ENCODE measurements at regions not wholly inside any gene's neighbourhood (a gene's known extent, or its start where the extent isn't known, plus 50 kb on each side); places are given as distances from the start of the nearest gene placed in this dataset.
A peak's percentile ranks its signal among the peaks of the same experiment; 100 is the strongest.

DNA sequence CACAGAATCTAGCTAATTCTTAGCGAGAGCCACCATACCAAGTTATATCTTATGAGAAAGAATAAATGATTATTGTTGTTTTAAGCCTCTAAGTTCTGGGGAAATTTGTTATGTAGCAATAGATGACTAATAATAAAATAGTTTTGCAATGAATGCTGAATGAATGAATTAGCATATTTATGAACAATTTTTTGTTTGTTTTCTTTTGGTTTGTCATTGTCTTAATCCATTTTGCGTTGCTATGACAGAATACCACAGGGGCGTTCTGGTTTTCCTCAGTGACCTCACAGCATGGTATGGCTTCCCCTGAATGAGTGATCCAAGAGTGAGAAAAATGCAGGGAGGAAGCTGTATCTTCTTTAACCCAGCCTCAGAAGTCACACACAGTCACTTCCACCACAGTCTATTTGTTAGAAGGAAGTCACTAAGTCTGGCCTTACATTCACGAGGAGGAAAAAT, 53.8 kb upstream of the HPDL start:
- no peak overlapping the region for H3K4me2 ChIP-seq (ENCODE audit: extremely low read depth, insufficient read depth, low read length)
- H3K9me3 ChIP-seq (ENCODE audit: control insufficient read depth, insufficient read depth, low read depth, low read length) = no peaks in the 10 kb centered on the region
- H4K20me1 ChIP-seq (ENCODE audit: control insufficient read depth, extremely low read depth, insufficient read depth, low read length) = no peaks in the 10 kb centered on the region
- H3K9ac ChIP-seq (ENCODE audit: insufficient read depth, low read length) = peak overlapping the region; percentile 13
- no peak overlapping the region for H2AFZ ChIP-seq (ENCODE audit: low read length)
- peaks cover 4% of the 10 kb centered on the region for H3K4me1 ChIP-seq (ENCODE audit: control insufficient read depth, extremely low read depth, insufficient read depth, low read length)
- H3K36me3 ChIP-seq (ENCODE audit: control insufficient read depth, insufficient read depth, low read length) = no peaks in the 10 kb centered on the region
- H3K27ac ChIP-seq (ENCODE audit: insufficient read depth, low read length) = peak overlapping the region; percentile 80
- peak; percentile 74 to 90 for DNase-seq (ENCODE audit: low read depth in 2 of 2)
- no peak for TF ChIP-seq EZH2 (IDR thresholded peaks at IDR 0.05; ENCODE audit: low read length, missing control alignments)
- TF ChIP-seq, protein P1, sequence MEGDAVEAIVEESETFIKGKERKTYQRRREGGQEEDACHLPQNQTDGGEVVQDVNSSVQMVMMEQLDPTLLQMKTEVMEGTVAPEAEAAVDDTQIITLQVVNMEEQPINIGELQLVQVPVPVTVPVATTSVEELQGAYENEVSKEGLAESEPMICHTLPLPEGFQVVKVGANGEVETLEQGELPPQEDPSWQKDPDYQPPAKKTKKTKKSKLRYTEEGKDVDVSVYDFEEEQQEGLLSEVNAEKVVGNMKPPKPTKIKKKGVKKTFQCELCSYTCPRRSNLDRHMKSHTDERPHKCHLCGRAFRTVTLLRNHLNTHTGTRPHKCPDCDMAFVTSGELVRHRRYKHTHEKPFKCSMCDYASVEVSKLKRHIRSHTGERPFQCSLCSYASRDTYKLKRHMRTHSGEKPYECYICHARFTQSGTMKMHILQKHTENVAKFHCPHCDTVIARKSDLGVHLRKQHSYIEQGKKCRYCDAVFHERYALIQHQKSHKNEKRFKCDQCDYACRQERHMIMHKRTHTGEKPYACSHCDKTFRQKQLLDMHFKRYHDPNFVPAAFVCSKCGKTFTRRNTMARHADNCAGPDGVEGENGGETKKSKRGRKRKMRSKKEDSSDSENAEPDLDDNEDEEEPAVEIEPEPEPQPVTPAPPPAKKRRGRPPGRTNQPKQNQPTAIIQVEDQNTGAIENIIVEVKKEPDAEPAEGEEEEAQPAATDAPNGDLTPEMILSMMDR (conservative IDR thresholded peaks at IDR 0.05 in 1 of 2, IDR thresholded peaks at IDR 0.05 in 1 of 2; ENCODE audit: low read depth in 1 of 2, low read length in 2 of 2) = no peak
- H3K79me2 ChIP-seq (ENCODE audit: control insufficient read depth, insufficient read depth, low read length) = no peaks in the 10 kb centered on the region
- no peaks in the 10 kb centered on the region for H3K27me3 ChIP-seq (ENCODE audit: control insufficient read depth, insufficient read depth, low read length)
- H3K4me3 ChIP-seq (replicated peaks in 1 of 4; ENCODE audit: control extremely low read depth in 1 of 4, insufficient read depth in 1 of 4, low read depth in 3 of 4, low read length in 4 of 4) = no peak overlapping the region

DNA sequence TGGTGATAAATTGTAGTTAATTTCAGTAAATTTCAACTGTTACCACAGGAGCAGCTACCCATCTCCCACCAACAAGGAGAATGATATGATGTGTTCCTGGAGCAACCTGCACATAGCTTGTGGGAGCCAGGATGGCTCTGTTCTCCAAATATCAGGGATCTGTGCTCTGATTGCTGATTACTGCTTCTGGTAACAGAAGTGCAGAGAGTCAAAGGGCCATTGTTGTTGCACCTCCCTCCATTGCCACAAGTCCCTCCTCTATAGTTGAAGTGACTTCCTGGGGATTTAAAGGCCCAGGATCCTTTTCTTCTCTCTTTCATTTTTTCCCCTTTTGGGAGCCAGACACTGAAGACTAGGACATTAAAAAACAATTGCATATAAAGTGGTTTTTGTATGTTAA, 51.6 kb upstream of the HPDL start:
- H3K4me1 ChIP-seq (ENCODE audit: control insufficient read depth, extremely low read depth, insufficient read depth, low read length) = peaks cover 4% of the 10 kb centered on the region
- H3K27me3 ChIP-seq (ENCODE audit: control insufficient read depth, insufficient read depth, low read length) = no peaks in the 10 kb centered on the region
- TF ChIP-seq, protein P1 (conservative IDR thresholded peaks at IDR 0.05 in 1 of 2, IDR thresholded peaks at IDR 0.05 in 1 of 2; ENCODE audit: low read depth in 1 of 2, low read length in 2 of 2) = no peak
- no peak for TF ChIP-seq EZH2 (IDR thresholded peaks at IDR 0.05; ENCODE audit: low read length, missing control alignments)
- H3K27ac ChIP-seq (ENCODE audit: insufficient read depth, low read length) = no peak overlapping the region
- no peak overlapping the region for H3K4me3 ChIP-seq (replicated peaks in 1 of 4; ENCODE audit: control extremely low read depth in 1 of 4, insufficient read depth in 1 of 4, low read depth in 3 of 4, low read length in 4 of 4)
- no peaks in the 10 kb centered on the region for H3K9me3 ChIP-seq (ENCODE audit: control insufficient read depth, insufficient read depth, low read depth, low read length)
- no peaks in the 10 kb centered on the region for H3K36me3 ChIP-seq (ENCODE audit: control insufficient read depth, insufficient read depth, low read length)
- H3K79me2 ChIP-seq (ENCODE audit: control insufficient read depth, insufficient read depth, low read length) = no peaks in the 10 kb centered on the region
- no peak overlapping the region for H3K4me2 ChIP-seq (ENCODE audit: extremely low read depth, insufficient read depth, low read length)
- DNase-seq (ENCODE audit: low read depth in 2 of 2) = no peak
- H2AFZ ChIP-seq (ENCODE audit: low read length) = no peak overlapping the region
- no peaks in the 10 kb centered on the region for H4K20me1 ChIP-seq (ENCODE audit: control insufficient read depth, extremely low read depth, insufficient read depth, low read length)
- H3K9ac ChIP-seq (ENCODE audit: insufficient read depth, low read length) = no peak overlapping the region
